Fibroblast of lung (primary cell): ENCODE measurements at regions not wholly inside any gene's neighbourhood (a gene's known extent, or its start where the extent isn't known, plus 50 kb on each side); places are given as distances from the start of the nearest gene placed in this dataset.
"Not testable (repeated sequence)": the region's sequence is repeated elsewhere in the genome, so short reads cannot be mapped to it uniquely, and the experiment has no call there.

Source experiments
- DNase-seq, 2 donors: peaks; one replicate each; pipeline versions ENCODE4 v3.0.0 to v3.0.0-alpha.2; 2010; ENCODE audit warnings: low read depth in 2 of 2
- H2AFZ ChIP-seq: 2 replicates; pipeline ENCODE4 v1.5.1; 2012; ENCODE audit warnings: low read length, control low read depth, inconsistent platforms
- H3K27ac ChIP-seq: 2 replicates; pipeline ENCODE4 v1.5.1; 2011; ENCODE audit warnings: low read length, control low read depth; ENCODE audit not compliant: insufficient read depth
- H3K27me3 ChIP-seq: 2 replicates; pipeline ENCODE4 v1.5.1; 2011; ENCODE audit warnings: mild to moderate bottlenecking, low read length; ENCODE audit not compliant: control insufficient read depth, insufficient read depth
- H3K36me3 ChIP-seq: 2 replicates; pipeline ENCODE4 v1.5.1; 2011; ENCODE audit warnings: low read length; ENCODE audit not compliant: control insufficient read depth, insufficient read depth
- H3K4me1 ChIP-seq: 2 replicates; pipeline ENCODE4 v1.5.1; 2011; ENCODE audit warnings: low read length; ENCODE audit not compliant: control insufficient read depth, insufficient read depth; ENCODE audit errors: extremely low read depth
- H3K4me2 ChIP-seq: 2 replicates; pipeline ENCODE4 v1.5.1; 2011; ENCODE audit warnings: low read length, control low read depth; ENCODE audit not compliant: insufficient read depth; ENCODE audit errors: extremely low read depth
- H3K4me3 ChIP-seq, 4 experiments: fragments of 200-600 bp in 1 of 4; sonication (generic) in 1 of 4; replicated peaks in 1 of 4; 2 replicates each; pipeline ENCODE4 v1.5.1; 2011 to 2016; ENCODE audit warnings: low read length in 4 of 4, low read depth in 3 of 4, mild to moderate bottlenecking in 3 of 4, control low read depth in 2 of 4, inconsistent platforms in 1 of 4, mixed read lengths in 1 of 4; ENCODE audit not compliant: insufficient read depth in 1 of 4; ENCODE audit errors: control extremely low read depth in 1 of 4
- H3K79me2 ChIP-seq: 2 replicates; pipeline ENCODE4 v1.5.1; 2012; ENCODE audit warnings: mild to moderate bottlenecking, low read length, inconsistent platforms; ENCODE audit not compliant: control insufficient read depth, insufficient read depth
- H3K9ac ChIP-seq: 2 replicates; pipeline ENCODE4 v1.5.1; 2011; ENCODE audit warnings: mild to moderate bottlenecking, low read length, control low read depth; ENCODE audit not compliant: insufficient read depth
- H3K9me3 ChIP-seq: 2 replicates; pipeline ENCODE4 v1.5.1; 2012; ENCODE audit warnings: low read depth, low read length; ENCODE audit not compliant: control insufficient read depth, insufficient read depth
- H4K20me1 ChIP-seq: 2 replicates; pipeline ENCODE4 v1.5.1; 2011; ENCODE audit warnings: low read length; ENCODE audit not compliant: control insufficient read depth, insufficient read depth; ENCODE audit errors: extremely low read depth
- CTCF ChIP-seq, 2 donors: IDR thresholded peaks in 1 of 2; conservative IDR thresholded peaks in 1 of 2; 1 replicate in 1 of 2; 2 replicates in 1 of 2; pipeline ENCODE4 v1.5.1; 2011 to 2012; ENCODE audit warnings: low read length in 2 of 2, control low read depth in 1 of 2, inconsistent platforms in 1 of 2, low read depth in 1 of 2, mild to moderate bottlenecking in 1 of 2
- EZH2 ChIP-seq: IDR thresholded peaks from 2 replicates; pipeline ENCODE4 v1.5.1; 2012; ENCODE audit warnings: low read length, control low read depth, mild to moderate bottlenecking; ENCODE audit errors: missing control alignments

GRCh38 chr14:83632375-83632774 is 1897.6 kb upstream of the FLRT2 start:
- Histone ChIP-seq H3K4me2 (no peak overlapping the region), H3K27ac (no peak overlapping the region), H3K9me3 (no peaks in the 10 kb centered on the region), H3K79me2 (no peaks in the 10 kb centered on the region), H3K27me3 (no peaks in the 10 kb centered on the region), H2AFZ (no peak overlapping the region), H3K4me1 (no peaks in the 10 kb centered on the region), H3K9ac (no peak overlapping the region), H3K36me3 (no peaks in the 10 kb centered on the region), H3K4me3 (no peak overlapping the region), H4K20me1 (no peaks in the 10 kb centered on the region)
- TF ChIP-seq EZH2 (no peak), CTCF (conservative IDR thresholded peaks at IDR 0.05 in 1 of 2, IDR thresholded peaks at IDR 0.05 in 1 of 2; ENCODE audit: low read depth in 1 of 2, low read length in 2 of 2) (no peak)
- DNase-seq, result no peak

DNA sequence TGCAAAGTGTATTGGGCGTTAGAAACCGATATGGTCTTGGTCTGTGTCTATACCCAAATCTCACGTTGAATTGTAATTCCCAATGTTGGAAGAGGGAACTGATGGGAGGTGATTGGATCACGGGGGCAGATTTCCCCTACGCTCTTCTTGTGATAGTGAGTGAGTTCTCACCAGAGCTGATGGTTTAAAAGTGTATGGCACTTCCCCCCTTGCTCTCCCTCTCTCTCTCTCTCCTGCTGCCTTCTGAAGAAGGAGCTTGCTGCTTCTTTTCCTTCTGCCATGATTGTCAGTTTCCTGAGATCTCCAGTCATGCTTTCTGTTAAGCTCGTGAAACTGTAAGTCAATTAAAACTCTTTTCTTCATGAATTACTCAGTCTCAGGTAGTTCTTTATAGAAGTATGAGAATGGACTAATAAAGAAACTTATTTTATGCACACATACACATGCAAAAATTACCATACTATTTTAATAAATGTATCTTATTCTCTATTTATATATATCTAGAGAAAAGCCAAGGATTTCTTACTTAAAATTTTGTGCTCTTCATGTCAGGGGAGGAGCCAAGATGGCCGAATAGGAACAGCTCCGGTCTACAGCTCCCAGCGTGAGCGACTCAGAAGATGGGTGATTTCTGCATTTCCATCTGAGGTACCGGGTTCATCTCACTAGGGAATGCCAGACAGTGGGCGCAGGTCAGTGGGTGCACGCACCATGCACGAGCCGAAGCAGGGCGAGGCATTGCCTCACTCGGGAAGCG is 1891.0 kb upstream of the FLRT2 start:
- H3K9ac ChIP-seq, result no peak overlapping the region
- no peaks in the 10 kb centered on the region for H3K9me3 ChIP-seq
- H3K4me3 ChIP-seq, result no peak overlapping the region
- H3K27me3 ChIP-seq, result no peaks in the 10 kb centered on the region
- H3K36me3 ChIP-seq, result no peaks in the 10 kb centered on the region
- no peaks in the 10 kb centered on the region for H3K4me1 ChIP-seq
- no peak for DNase-seq
- no peak overlapping the region for H3K27ac ChIP-seq
- no peaks in the 10 kb centered on the region for H3K79me2 ChIP-seq
- TF ChIP-seq CTCF (conservative IDR thresholded peaks at IDR 0.05 in 1 of 2, IDR thresholded peaks at IDR 0.05 in 1 of 2; ENCODE audit: low read depth in 1 of 2, low read length in 2 of 2), result no peak
- no peak for TF ChIP-seq EZH2
- no peak overlapping the region for H2AFZ ChIP-seq
- no peaks in the 10 kb centered on the region for H4K20me1 ChIP-seq
- H3K4me2 ChIP-seq, result no peak overlapping the region

DNA sequence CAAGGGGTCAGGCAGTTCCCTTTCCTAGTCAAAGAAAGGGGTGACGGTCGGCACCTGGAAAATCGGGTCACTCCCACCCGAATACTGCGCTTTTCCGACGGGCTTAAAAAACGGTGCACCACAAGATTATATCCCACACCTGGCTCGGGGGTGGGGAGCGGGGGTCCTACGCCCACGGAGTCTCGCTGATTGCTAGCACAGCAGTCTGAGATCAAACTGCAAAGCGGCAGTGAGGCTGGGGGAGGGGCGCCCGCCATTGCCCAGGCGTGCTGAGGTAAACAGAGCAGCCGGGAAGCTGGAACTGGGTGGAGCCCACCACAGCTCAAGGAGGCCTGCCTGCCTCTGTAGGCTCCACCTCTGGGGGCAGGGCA is 1890.5 kb upstream of the FLRT2 start:
- H2AFZ ChIP-seq, H3K9me3 ChIP-seq, H3K4me1 ChIP-seq, H3K4me2 ChIP-seq, H3K9ac ChIP-seq, H3K27me3 ChIP-seq, H3K79me2 ChIP-seq, H3K36me3 ChIP-seq, H3K4me3 ChIP-seq, H4K20me1 ChIP-seq, H3K27ac ChIP-seq, DNase-seq: not testable (repeated sequence)
